ENCODE measurements at regions not wholly inside any gene's neighbourhood (a gene's known extent, or its start where the extent isn't known, plus 50 kb on each side); places are given as distances from the start of the nearest gene placed in this dataset.

GRCh38 chr15:62607114-62607462 is 435.5 kb upstream of the TPM1 start:
- DNase-seq, result no peak
- TF ChIP-seq, protein P1, sequence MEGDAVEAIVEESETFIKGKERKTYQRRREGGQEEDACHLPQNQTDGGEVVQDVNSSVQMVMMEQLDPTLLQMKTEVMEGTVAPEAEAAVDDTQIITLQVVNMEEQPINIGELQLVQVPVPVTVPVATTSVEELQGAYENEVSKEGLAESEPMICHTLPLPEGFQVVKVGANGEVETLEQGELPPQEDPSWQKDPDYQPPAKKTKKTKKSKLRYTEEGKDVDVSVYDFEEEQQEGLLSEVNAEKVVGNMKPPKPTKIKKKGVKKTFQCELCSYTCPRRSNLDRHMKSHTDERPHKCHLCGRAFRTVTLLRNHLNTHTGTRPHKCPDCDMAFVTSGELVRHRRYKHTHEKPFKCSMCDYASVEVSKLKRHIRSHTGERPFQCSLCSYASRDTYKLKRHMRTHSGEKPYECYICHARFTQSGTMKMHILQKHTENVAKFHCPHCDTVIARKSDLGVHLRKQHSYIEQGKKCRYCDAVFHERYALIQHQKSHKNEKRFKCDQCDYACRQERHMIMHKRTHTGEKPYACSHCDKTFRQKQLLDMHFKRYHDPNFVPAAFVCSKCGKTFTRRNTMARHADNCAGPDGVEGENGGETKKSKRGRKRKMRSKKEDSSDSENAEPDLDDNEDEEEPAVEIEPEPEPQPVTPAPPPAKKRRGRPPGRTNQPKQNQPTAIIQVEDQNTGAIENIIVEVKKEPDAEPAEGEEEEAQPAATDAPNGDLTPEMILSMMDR (IDR thresholded peaks at IDR 0.05; ENCODE audit: low read depth, low read length), result no peak
- H3K27me3 ChIP-seq (ENCODE audit: insufficient read depth, low read depth, severe bottlenecking), result no peaks in the 10 kb centered on the region
- no peak overlapping the region for H3K27ac ChIP-seq
- no peaks in the 10 kb centered on the region for H3K36me3 ChIP-seq
- no peak overlapping the region for H3K4me3 ChIP-seq (ENCODE audit: low read depth, low read length)
- H3K9me3 ChIP-seq (ENCODE audit: severe bottlenecking), result no peaks in the 10 kb centered on the region

DNA sequence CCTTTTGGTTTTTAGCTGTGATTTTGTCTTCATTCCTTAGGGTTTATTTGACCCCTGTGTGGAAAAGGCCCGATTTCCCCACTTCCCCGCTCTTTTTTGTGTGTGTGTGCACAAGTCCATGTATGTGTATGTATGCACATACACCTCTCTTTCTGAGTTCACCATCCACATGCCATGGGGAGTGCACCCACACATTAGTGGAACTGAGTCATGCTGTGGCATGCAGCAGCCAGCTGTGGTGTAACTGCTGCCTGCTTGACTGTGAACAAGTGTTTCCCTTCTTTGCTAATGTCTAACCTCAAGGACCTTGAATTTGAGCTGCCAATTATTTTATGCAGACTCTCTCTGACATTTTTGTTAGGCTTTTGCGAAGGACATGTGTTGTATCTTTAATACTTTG is 434.9 kb upstream of the TPM1 start:
- H3K4me3 ChIP-seq (ENCODE audit: low read depth, low read length), result no peak overlapping the region
- no peak for DNase-seq
- H3K36me3 ChIP-seq, result no peaks in the 10 kb centered on the region
- H3K27me3 ChIP-seq (ENCODE audit: insufficient read depth, low read depth, severe bottlenecking), result no peaks in the 10 kb centered on the region
- no peaks in the 10 kb centered on the region for H3K9me3 ChIP-seq (ENCODE audit: severe bottlenecking)
- TF ChIP-seq, protein P1 (IDR thresholded peaks at IDR 0.05; ENCODE audit: low read depth, low read length), result no peak
- no peak overlapping the region for H3K27ac ChIP-seq

DNA sequence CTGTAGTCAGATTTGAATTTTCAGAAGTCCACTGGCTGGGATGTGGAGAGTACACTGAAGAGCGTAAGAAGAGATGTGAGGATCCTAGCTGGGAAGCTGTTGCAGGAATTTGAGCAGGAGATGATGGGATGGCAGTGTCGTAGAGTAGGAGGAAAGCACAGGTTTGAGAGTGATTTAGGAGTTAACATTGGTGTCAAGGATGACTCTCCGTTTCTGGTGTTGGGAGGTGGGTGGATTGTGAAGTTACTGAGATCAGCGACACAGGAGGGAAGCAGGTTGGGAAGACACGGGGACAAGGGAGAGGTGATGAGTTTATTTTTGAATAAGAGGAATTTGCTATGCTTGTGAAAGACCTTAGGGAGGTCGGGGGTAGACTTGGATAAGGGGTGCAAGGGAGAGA is 434.2 kb upstream of the TPM1 start:
- Histone ChIP-seq H3K27ac (no peak overlapping the region), H3K4me3 (ENCODE audit: low read depth, low read length) (no peak overlapping the region), H3K36me3 (no peaks in the 10 kb centered on the region), H3K27me3 (ENCODE audit: insufficient read depth, low read depth, severe bottlenecking) (no peaks in the 10 kb centered on the region), H3K9me3 (ENCODE audit: severe bottlenecking) (no peaks in the 10 kb centered on the region)
- DNase-seq, result no peak
- TF ChIP-seq, protein P1 (IDR thresholded peaks at IDR 0.05; ENCODE audit: low read depth, low read length), result no peak

DNA sequence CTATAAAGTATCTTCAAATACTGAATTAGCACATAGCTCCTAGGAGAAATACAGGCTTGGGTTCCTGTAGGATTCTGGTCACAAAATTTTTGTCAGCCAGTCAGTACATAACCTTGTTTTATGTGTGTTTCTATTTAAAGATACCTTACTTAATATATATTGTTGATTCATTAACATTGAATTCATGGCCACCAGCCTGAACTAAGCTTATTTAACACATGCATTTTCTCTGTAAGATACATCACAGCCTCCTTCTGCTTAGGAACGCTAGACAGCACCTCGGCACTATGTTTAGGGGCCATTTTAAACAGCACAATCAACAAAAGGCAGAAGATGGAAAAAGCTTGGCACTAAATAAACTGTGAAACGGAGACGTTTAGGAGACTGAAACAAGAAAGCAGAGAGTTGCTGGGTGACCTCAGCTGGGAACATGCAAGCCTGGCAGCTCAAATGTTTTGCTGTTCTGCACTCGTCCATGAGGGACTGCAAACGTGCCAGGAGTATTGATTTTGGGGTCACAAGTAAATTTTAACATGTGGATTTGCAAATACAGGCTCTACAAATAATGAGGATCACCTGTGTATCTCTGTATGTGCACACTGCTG is 432.2 kb upstream of the TPM1 start:
- H3K36me3 ChIP-seq, result no peaks in the 10 kb centered on the region
- H3K4me3 ChIP-seq (ENCODE audit: low read depth, low read length), result no peak overlapping the region
- DNase-seq, result no peak
- TF ChIP-seq, protein P1 (IDR thresholded peaks at IDR 0.05; ENCODE audit: low read depth, low read length), result no peak
- no peaks in the 10 kb centered on the region for H3K9me3 ChIP-seq (ENCODE audit: severe bottlenecking)
- no peaks in the 10 kb centered on the region for H3K27me3 ChIP-seq (ENCODE audit: insufficient read depth, low read depth, severe bottlenecking)
- no peak overlapping the region for H3K27ac ChIP-seq

GRCh38 chr15:62611002-62611401 is 431.5 kb upstream of the TPM1 start:
- no peaks in the 10 kb centered on the region for H3K9me3 ChIP-seq (ENCODE audit: severe bottlenecking)
- DNase-seq, result no peak
- no peaks in the 10 kb centered on the region for H3K27me3 ChIP-seq (ENCODE audit: insufficient read depth, low read depth, severe bottlenecking)
- H3K4me3 ChIP-seq (ENCODE audit: low read depth, low read length), result no peak overlapping the region
- no peak overlapping the region for H3K27ac ChIP-seq
- TF ChIP-seq, protein P1 (IDR thresholded peaks at IDR 0.05; ENCODE audit: low read depth, low read length), result no peak
- no peaks in the 10 kb centered on the region for H3K36me3 ChIP-seq

DNA sequence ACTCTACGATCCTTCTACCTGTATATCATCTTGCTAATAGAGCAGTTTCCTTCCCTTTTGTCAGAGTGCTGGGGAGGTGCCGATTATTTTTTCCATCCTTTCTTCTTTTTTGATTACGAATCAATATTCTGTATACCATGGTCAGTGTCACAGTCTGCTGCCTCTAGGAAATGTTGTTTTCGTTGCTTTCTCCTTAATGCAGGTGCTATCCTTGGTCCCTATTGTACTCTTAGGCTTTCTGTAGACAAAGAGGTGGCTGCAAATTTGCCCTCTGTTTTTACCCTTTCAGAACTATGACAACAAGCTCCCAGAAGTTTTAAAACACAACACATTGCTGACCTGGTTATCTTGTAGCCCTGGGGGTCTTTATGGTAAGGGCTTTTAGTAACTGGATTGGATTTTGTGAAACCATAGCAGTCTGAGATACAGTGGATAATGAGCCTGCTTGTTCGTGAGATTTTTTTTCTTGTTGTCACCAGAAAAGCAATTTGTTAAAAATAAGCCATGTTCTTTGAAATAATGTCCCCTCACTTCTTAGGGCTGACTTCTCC is 430.3 kb upstream of the TPM1 start:
- Histone ChIP-seq H3K4me3 (ENCODE audit: low read depth, low read length) (no peak overlapping the region), H3K36me3 (no peaks in the 10 kb centered on the region), H3K27me3 (ENCODE audit: insufficient read depth, low read depth, severe bottlenecking) (no peaks in the 10 kb centered on the region), H3K9me3 (ENCODE audit: severe bottlenecking) (no peaks in the 10 kb centered on the region), H3K27ac (no peak overlapping the region)
- no peak for DNase-seq
- TF ChIP-seq, protein P1 (IDR thresholded peaks at IDR 0.05; ENCODE audit: low read depth, low read length), result no peak

All from WERI-Rb-1 (cell line).